Body of pancreas (tissue), 4 donors: ENCODE measurements at regions not wholly inside any gene's neighbourhood (a gene's known extent, or its start where the extent isn't known, plus 50 kb on each side); places are given as distances from the start of the nearest gene placed in this dataset.

ENCODE experiments used
- POLR2A ChIP-seq, 3 donors: fragments of 450-650 bp; IDR thresholded peaks; one replicate each; pipeline ENCODE4 v1.6.1; 2016; ENCODE audit warnings: antibody characterized with exemption in 3 of 3, mild to moderate bottlenecking in 2 of 3
- TF ChIP-seq, protein P1 (sequence below), 7 experiments: fragments of 450-650 bp in 4 of 7; fragments of 200-600 bp in 3 of 7; sonication (generic) in 3 of 7; IDR thresholded peaks; one replicate each; pipeline ENCODE4 v1.5.1; 2016 to 2019; ENCODE audit warnings: antibody characterized with exemption in 7 of 7

DNA sequence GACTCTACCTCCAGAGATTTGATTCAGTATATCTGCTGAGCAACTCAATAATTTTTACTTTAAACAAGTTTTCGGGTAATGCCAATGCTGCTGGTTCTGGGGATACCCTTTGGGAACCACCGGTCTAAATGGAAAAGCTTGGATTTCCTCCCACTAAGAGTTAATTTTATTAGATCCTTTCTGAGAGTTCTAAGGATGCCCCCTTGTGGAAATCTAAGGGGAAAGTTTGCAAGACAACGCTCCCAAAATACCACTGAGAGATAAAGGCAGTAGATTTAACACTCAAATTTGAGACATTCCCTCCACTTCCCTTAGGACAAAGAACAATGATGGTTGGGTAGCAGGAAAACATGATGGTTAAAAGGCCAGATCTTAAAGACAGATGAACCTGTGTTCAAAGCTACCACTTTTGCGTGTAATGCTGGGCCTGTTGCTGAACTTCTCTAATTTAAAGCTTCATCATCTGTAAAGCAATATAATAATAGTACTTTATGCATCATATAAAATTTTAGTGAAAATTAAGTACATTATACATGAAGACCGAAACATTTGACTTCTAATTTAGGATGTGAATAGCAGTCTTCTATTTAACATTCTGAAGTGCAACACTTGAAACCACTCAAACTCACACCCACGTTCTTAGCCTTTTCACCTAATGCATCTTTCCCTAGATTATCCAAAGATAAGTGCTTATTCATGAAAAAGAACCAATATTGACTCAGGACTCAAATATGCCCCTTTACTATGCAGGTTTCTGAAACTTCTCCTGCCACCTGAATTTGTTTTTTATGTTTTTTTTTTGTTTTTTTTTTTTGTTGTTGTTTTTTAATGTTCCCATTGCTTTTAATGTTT lies 110.1 kb upstream of the LUZP2 start:
- TF ChIP-seq, protein P1, sequence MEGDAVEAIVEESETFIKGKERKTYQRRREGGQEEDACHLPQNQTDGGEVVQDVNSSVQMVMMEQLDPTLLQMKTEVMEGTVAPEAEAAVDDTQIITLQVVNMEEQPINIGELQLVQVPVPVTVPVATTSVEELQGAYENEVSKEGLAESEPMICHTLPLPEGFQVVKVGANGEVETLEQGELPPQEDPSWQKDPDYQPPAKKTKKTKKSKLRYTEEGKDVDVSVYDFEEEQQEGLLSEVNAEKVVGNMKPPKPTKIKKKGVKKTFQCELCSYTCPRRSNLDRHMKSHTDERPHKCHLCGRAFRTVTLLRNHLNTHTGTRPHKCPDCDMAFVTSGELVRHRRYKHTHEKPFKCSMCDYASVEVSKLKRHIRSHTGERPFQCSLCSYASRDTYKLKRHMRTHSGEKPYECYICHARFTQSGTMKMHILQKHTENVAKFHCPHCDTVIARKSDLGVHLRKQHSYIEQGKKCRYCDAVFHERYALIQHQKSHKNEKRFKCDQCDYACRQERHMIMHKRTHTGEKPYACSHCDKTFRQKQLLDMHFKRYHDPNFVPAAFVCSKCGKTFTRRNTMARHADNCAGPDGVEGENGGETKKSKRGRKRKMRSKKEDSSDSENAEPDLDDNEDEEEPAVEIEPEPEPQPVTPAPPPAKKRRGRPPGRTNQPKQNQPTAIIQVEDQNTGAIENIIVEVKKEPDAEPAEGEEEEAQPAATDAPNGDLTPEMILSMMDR (IDR thresholded peaks at IDR 0.05) = peak in 5 of 7 experiments; percentile 17 to 48 (median 37)
- TF ChIP-seq POLR2A (IDR thresholded peaks at IDR 0.05) = no peak
